Suppressor macrophage treated with lipopolysaccharide for 4 hours (primary cell): ENCODE measurements at regions not wholly inside any gene's neighbourhood (a gene's known extent, or its start where the extent isn't known, plus 50 kb on each side); places are given as distances from the start of the nearest gene placed in this dataset.

ENCODE experiments used
- DNase-seq: peaks from one replicate; pipeline ENCODE4 v3.0.0-alpha.2; 2020

DNA sequence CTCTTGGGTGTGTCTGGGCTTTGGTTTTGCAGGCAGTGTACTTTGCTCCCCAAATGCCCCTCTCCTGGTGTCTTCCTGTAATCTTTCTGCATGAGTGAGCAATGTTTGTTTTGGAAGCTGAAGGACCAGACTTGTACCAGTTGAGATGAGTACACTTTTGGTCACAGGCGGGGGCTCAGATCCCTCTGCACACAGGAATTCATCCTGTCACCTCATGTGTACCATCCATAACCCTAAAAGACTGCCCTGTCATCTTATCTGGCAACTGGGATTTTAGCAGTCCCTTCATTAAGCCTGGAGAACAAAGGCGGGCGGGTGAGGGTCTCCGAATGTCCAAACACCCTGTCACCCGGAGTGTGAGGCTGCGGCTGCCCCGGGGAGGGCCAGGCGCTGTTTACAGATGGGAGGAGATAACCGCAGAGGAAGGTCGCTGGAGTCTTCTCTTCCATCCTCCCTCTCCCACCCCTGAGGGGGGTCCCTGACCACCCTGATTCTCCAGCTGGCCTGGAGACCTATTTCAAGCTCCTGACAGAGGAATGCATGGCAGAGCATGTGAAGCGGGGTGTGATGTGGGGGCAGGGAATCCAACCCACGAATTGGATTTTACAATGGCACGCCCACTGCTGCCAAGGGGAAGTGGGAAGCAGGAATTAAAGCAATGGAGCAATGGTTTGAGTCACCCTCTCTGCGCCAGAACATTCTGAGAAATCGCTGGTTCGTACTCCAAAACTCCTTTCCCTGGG lies 158.2 kb upstream of the MYCN start:
- DNase-seq: no peak

DNA sequence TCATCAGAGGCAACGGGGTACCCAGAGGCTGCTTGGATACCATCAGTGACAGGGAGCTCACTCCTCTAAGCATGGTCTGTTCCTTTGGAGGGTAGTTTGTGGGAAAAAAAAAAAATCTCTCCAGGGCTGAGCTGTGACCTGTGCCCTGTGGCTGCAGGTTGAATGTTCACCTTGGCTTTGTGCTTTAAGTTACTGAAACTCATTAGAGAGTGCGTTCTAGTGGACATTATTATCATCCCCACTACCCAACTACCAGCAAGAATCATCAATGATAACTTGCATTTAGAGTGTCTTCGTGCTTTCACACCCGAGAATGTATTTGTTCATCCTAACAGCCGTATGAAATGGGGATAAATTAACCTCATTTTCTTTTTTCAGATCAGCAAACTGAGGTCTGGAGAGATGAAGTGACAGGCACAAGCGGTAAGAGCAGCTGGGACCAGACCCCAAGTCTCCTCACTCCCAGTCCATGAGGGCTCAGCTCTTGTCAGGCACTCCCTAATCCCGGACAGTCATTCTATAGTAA lies 157.5 kb upstream of the MYCN start:
- no peak for DNase-seq

DNA sequence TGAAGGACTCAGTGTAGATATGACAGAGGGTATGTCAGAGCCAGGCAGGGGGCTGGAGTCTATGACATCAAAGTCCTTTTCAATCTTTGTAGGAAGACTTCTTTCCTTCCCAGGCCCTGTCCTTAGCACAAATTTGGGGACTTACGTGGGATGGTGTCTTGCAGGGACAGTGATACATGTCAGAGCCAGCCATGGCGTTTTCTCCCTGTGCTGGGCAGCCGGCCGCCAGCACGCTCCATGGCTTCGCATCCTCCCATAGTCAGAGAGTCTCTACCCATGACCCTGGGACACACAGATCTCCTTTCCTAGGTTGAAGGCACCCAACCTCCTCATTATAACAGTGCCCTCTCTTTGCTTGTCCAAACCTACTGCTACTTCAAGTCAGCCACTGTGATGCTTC lies 156.9 kb upstream of the MYCN start:
- no peak for DNase-seq

DNA sequence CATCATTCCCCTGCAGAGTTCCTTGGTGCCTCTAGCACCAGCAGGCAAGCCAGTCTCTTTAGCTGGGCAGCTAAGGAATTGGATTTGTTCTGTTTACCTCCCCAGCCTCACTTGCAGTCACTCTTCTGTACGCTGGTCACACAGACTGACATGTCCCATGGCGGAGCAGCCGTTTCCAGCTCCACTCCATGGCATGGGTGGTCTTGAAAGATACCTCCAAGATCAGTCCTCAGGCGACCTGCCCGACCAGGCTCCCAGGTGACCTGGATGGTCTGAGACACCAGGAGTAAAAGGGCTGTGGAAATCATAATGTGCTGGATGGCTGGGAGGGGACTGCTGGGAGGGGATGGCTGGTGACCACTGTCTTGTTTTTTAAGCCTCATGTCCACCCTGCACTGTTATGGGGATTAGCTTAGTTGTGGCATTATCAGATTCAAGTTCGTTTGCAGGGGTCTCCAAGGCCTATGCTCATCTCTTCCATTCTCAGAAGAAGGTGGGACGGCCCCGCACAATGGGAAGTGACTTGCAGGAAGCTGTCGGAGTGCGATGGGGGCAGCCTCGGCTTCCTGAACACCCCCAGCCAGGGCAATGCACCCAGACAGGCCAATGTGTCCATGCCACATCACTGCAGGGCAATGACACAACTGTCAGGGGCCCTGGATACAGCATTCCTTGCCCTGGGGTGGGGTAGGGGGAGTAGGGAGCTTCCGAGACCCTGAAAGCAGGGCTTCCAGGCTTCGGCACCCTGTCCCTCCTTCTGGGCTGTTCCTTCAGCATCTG lies 156.1 kb upstream of the MYCN start:
- no peak for DNase-seq

DNA sequence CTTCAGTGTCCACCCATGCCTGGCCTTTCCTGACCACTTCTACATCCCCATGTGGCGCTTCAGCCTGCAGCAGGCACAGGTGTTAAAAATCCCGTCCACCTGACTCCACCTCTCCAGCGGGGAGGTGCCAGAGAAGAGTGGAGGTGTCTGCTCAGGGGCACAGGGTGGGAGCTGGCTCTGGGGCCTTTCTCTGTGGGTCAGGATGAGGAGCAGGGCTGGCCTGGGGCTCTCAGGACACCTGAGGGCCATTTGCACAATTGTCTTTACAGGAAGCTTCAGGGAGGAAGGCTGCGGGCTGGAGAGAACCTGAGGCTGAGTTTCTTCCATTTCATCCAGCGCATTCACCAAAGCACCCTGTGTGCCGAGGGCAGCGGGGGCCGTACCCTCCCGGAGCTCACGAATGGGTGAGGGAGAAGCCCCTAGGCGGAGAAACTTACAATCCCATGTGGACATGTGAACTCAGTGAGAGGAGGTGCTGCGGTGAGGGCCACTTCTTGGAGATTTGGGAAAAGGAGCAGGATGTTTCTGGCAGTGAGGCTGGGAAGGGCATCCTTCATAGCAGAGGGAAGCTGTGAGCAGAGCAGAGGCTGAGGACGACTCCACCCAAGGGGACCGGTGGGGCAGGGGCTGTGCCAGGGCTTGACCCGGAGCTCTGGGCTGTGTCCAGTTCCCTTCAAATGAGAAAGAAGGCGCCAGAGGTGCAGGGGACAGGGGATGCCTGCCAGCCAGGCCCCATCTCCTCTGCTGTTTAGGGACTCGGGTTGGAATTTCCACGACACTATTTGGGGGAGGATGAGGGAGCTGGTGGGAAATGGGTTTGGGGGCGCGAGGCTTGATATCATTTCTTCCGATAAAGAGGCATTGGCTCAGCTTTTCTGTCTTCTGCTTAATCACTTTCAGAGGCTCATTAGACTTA lies 155.2 kb upstream of the MYCN start:
- DNase-seq: no peak

DNA sequence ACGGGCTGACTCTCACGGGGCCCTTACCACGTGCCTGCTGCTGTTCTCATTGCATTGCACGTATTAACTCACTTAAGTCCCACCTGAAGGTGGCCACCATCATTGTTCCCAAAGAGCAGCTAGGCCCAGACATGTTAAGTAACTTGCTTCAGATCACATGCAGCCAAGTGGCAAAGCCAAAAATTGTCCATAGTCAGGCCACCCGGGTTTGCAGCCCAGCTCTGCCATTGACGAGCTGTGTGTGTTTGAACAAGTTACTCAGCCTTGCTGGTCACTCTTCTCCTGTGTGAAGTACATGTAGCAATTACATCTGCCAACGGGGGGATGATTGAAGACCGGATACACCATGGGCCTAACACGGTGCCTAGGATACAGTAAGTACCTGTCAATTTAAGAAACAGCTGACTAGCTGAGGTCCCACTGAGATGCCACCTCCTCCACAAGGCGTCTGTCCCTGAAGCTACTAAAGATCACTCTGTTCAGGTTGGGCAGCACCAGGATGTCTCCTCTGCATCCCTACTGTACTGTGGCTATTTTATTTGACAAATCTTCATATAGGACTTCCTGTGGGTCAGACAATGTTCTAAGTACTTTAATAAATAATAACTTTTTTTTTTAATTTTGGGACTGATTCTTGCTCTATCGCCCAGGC lies 154.2 kb upstream of the MYCN start:
- no peak for DNase-seq

DNA sequence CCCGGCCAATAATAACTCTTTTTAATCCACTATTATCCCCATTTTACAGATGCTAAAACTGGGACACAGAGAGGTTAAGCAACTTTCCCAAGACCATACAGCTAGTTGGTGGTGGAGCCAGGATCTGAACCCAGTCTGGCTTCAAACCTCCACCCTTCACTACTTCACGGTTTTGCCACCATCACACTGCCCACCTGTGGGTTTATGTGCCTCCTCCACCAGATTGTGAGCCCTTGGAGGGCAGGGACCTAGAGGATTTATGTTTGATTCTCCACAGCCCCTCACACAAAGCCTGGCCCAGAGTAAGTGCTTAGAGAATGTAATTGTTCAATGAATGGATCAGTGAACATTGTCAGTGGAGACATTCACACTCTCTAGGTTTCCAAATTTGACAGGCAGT lies 153.4 kb upstream of the MYCN start:
- no peak for DNase-seq

- no peak for DNase-seq
These were observed 152.6 kb upstream of the MYCN start for GRCh38 chr2:15787535-15788454.

DNA sequence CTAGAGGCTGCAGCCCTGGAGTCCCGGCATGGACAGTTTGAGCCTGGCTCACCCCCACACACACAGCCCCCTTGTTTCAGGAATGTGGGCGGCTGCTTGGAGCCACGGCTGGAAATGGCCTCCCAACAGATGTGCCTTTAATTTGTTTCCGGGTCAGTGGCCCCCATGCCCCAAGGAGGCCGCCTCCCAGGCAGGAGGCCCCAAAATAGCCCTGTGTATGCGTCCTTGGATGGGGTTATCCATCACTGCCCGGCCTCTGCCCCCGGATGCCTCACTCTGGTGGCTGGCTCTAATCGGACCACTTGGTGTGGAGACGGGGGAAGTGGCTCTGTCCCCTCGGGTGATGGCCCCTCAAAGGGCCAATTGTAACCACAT lies 151.9 kb upstream of the MYCN start:
- DNase-seq: no peak

GRCh38 chr2:15788830-15789229 lies 151.5 kb upstream of the MYCN start:
- DNase-seq: no peak

- DNase-seq: no peak
These were observed 150.8 kb upstream of the MYCN start for GRCh38 chr2:15789381-15790062.

- DNase-seq: no peak
These were observed 150.0 kb upstream of the MYCN start for GRCh38 chr2:15790326-15790725.

DNA sequence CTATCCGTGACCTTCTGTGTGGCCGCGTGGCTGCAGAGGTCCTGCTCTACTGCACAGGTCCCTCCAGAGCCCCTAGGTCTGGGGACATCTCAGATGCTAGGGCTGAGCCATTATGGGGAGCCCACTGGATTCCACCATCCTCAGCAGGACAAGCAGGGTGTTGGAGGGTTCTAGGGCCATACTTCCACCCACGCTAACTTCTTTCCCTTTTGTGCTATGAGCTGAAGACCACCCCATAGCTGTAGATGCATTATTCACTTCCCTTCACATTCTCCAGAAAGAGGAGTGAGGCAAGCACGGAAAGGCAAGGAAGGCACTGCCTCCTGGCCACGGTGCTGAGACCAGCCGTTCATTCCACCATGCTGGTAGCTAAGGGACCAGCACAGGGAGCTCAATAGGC lies 149.5 kb upstream of the MYCN start:
- no peak for DNase-seq

- no peak for DNase-seq
These were observed 149.1 kb upstream of the MYCN start for GRCh38 chr2:15791294-15791693.

- no peak for DNase-seq
These were observed 148.0 kb upstream of the MYCN start for GRCh38 chr2:15792331-15792730.

- DNase-seq: no peak
These were observed 147.1 kb upstream of the MYCN start for GRCh38 chr2:15793078-15793913.

DNA sequence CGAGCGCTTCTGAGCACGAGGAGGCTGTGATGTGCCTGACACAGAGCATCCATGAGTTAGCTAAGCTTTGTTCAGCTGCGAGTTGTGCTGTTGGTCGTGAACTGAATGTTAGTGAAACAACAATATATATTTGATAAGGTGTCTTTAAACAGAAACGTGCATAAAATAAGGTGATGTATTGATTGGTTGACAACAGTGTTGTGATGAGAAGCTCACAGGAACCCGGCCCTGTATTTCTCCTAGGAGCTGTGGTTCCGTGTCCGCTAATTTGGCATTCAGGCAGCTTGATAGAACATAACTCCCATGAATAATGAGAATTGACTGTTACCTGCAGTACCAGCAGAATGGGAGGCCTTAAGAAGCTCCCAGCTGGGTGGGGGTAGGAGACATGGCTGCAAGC lies 146.4 kb upstream of the MYCN start:
- no peak for DNase-seq

DNA sequence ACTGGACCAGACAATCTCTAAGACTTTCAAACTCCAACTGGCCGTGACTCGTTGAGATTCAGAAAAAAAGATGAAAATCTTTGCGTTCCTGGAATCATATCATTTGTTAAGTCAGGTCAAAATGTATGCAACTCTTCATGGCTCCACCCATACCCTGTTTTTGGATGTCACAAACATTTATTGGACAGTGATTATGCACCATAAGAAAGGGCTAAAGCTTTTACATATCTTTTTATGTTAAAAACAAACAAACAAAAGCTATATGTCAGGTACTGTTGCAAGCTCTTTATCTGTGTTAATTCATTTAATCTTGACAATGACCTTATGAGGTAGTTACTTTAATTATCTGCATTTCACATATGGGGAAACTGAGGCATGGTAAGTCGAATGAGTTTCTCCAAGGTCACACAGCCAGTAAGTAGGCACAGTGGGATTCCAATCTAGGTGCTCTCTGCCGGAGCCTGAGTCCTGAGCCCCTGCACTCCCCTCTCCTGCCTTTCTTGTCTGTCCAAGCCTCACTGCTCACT lies 145.7 kb upstream of the MYCN start:
- DNase-seq: no peak

DNA sequence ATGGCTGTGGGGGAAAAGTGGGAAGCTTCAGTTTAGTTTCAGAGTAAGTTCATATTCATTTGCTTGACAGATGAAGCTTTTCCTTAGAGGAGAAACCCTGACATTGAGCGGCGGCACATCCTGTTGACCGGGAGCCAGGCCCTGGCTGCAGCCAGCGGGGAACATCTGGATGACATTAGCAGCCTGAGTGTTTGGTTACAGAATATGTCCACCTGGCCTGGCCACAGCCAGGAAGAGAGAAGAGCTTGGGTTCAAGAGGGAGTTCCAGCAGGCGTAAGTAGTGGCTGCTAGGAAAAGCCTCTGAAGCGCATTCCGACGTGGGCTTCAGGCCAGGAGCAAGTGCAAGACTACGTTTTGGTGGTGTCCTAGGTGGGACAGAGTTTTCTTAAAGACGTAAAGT lies 144.9 kb upstream of the MYCN start:
- DNase-seq: no peak
